ENCODE measurements at regions not wholly inside any gene's neighbourhood (a gene's known extent, or its start where the extent isn't known, plus 50 kb on each side); places are given as distances from the start of the nearest gene placed in this dataset.

GRCh38 chr6:51387907-51388306 lies 569.2 kb downstream of the TFAP2B start:
- no peaks in the 10 kb centered on the region for H3K36me3 ChIP-seq
- H3K27ac ChIP-seq, result no peak overlapping the region
- no peak for DNase-seq (ENCODE audit: low read depth in 1 of 2, low spot score in 2 of 2)
- H3K27me3 ChIP-seq (replicated peaks), result no peaks in the 10 kb centered on the region
- no peaks in the 10 kb centered on the region for H3K4me1 ChIP-seq (replicated peaks)
- no peak overlapping the region for H3K4me3 ChIP-seq
- H3K9me3 ChIP-seq (replicated peaks), result no peaks in the 10 kb centered on the region

- Histone ChIP-seq H3K4me3 (no peak overlapping the region), H3K9me3 (replicated peaks) (no peaks in the 10 kb centered on the region), H3K36me3 (no peaks in the 10 kb centered on the region), H3K4me1 (replicated peaks) (no peaks in the 10 kb centered on the region; the same call in 1 of the 2 replicates), H3K27me3 (replicated peaks) (no peaks in the 10 kb centered on the region), H3K27ac (no peak overlapping the region)
- no peak for DNase-seq (ENCODE audit: low read depth in 1 of 2, low spot score in 2 of 2)
Observed at GRCh38 chr6:51394061-51394460, 575.4 kb downstream of the TFAP2B start.

- Histone ChIP-seq H3K27ac (no peak overlapping the region), H3K9me3 (replicated peaks) (no peaks in the 10 kb centered on the region), H3K27me3 (replicated peaks) (no peaks in the 10 kb centered on the region), H3K36me3 (no peaks in the 10 kb centered on the region), H3K4me3 (no peak overlapping the region), H3K4me1 (replicated peaks) (no peaks in the 10 kb centered on the region; the same call in 1 of the 2 replicates)
- DNase-seq (ENCODE audit: low read depth in 1 of 2, low spot score in 2 of 2), result no peak
Observed at GRCh38 chr6:51396583-51396982, 577.9 kb downstream of the TFAP2B start.

- no peaks in the 10 kb centered on the region for H3K27me3 ChIP-seq (replicated peaks)
- H3K36me3 ChIP-seq, result no peaks in the 10 kb centered on the region
- H3K9me3 ChIP-seq (replicated peaks), result no peaks in the 10 kb centered on the region
- H3K4me3 ChIP-seq, result no peak overlapping the region
- H3K4me1 ChIP-seq (replicated peaks), result no peaks in the 10 kb centered on the region; the same call in 1 of the 2 replicates
- H3K27ac ChIP-seq, result no peak overlapping the region
- DNase-seq (ENCODE audit: low read depth in 1 of 2, low spot score in 2 of 2), result peak in 1 of 2 experiments; percentile 18
Observed at GRCh38 chr6:51398064-51398705, 579.5 kb downstream of the TFAP2B start.

GRCh38 chr6:51398793-51399192 lies 580.1 kb downstream of the TFAP2B start:
- Histone ChIP-seq H3K4me1 (replicated peaks) (no peaks in the 10 kb centered on the region; the same call in 1 of the 2 replicates), H3K9me3 (replicated peaks) (no peaks in the 10 kb centered on the region), H3K4me3 (no peak overlapping the region), H3K27ac (no peak overlapping the region), H3K27me3 (replicated peaks) (no peaks in the 10 kb centered on the region), H3K36me3 (no peaks in the 10 kb centered on the region)
- no peak for DNase-seq (ENCODE audit: low read depth in 1 of 2, low spot score in 2 of 2)

- Histone ChIP-seq H3K9me3 (replicated peaks) (no peaks in the 10 kb centered on the region), H3K27ac (no peak overlapping the region), H3K4me3 (no peak overlapping the region), H3K27me3 (replicated peaks) (no peaks in the 10 kb centered on the region), H3K36me3 (no peaks in the 10 kb centered on the region), H3K4me1 (replicated peaks) (no peaks in the 10 kb centered on the region)
- DNase-seq (ENCODE audit: low read depth in 1 of 2, low spot score in 2 of 2), result no peak
Observed at GRCh38 chr6:51410453-51410852, 591.8 kb downstream of the TFAP2B start.

- Histone ChIP-seq H3K4me1 (replicated peaks) (no peaks in the 10 kb centered on the region), H3K4me3 (no peak overlapping the region), H3K9me3 (replicated peaks) (no peaks in the 10 kb centered on the region), H3K36me3 (no peaks in the 10 kb centered on the region), H3K27me3 (replicated peaks) (no peaks in the 10 kb centered on the region), H3K27ac (no peak overlapping the region)
- DNase-seq (ENCODE audit: low read depth in 1 of 2, low spot score in 2 of 2), result no peak
Observed at GRCh38 chr6:51411496-51412125, 592.9 kb downstream of the TFAP2B start.

- no peak overlapping the region for H3K27ac ChIP-seq
- no peaks in the 10 kb centered on the region for H3K4me1 ChIP-seq (replicated peaks)
- H3K27me3 ChIP-seq (replicated peaks), result no peaks in the 10 kb centered on the region
- H3K4me3 ChIP-seq, result no peak overlapping the region
- DNase-seq (ENCODE audit: low read depth in 1 of 2, low spot score in 2 of 2), result no peak
- H3K36me3 ChIP-seq, result no peaks in the 10 kb centered on the region
- H3K9me3 ChIP-seq (replicated peaks), result no peaks in the 10 kb centered on the region
Observed at GRCh38 chr6:51414361-51414760, 595.7 kb downstream of the TFAP2B start.

- Histone ChIP-seq H3K4me3 (no peak overlapping the region), H3K4me1 (replicated peaks) (no peaks in the 10 kb centered on the region), H3K27me3 (replicated peaks) (no peaks in the 10 kb centered on the region), H3K9me3 (replicated peaks) (no peaks in the 10 kb centered on the region), H3K27ac (no peak overlapping the region), H3K36me3 (no peaks in the 10 kb centered on the region)
- no peak for DNase-seq (ENCODE audit: low read depth in 1 of 2, low spot score in 2 of 2)
Observed at GRCh38 chr6:51415501-51415900, 596.8 kb downstream of the TFAP2B start.

GRCh38 chr6:51429017-51429712 lies 610.5 kb downstream of the TFAP2B start:
- Histone ChIP-seq H3K4me1 (replicated peaks) (no peaks in the 10 kb centered on the region), H3K9me3 (replicated peaks) (no peaks in the 10 kb centered on the region), H3K4me3 (no peak overlapping the region), H3K27ac (no peak overlapping the region), H3K36me3 (no peaks in the 10 kb centered on the region), H3K27me3 (replicated peaks) (no peaks in the 10 kb centered on the region)
- DNase-seq (ENCODE audit: low read depth in 1 of 2, low spot score in 2 of 2), result no peak

- no peaks in the 10 kb centered on the region for H3K9me3 ChIP-seq (replicated peaks)
- H3K4me3 ChIP-seq, result no peak overlapping the region
- DNase-seq (ENCODE audit: low read depth in 1 of 2, low spot score in 2 of 2), result no peak
- no peaks in the 10 kb centered on the region for H3K27me3 ChIP-seq (replicated peaks)
- H3K27ac ChIP-seq, result no peak overlapping the region
- H3K4me1 ChIP-seq (replicated peaks), result no peaks in the 10 kb centered on the region
- H3K36me3 ChIP-seq, result no peaks in the 10 kb centered on the region
Observed at GRCh38 chr6:51430589-51430988, 611.9 kb downstream of the TFAP2B start.

GRCh38 chr6:51432481-51432880 lies 613.8 kb downstream of the TFAP2B start:
- DNase-seq (ENCODE audit: low read depth in 1 of 2, low spot score in 2 of 2), result no peak
- H3K9me3 ChIP-seq (replicated peaks), result no peaks in the 10 kb centered on the region

GRCh38 chr6:51450248-51450957 lies 631.7 kb downstream of the TFAP2B start:
- H3K27ac ChIP-seq, result no peak overlapping the region
- no peaks in the 10 kb centered on the region for H3K4me1 ChIP-seq (replicated peaks)
- no peak for DNase-seq (ENCODE audit: low read depth in 1 of 2, low spot score in 2 of 2)
- no peaks in the 10 kb centered on the region for H3K9me3 ChIP-seq (replicated peaks)
- H3K27me3 ChIP-seq (replicated peaks), result no peaks in the 10 kb centered on the region
- H3K4me3 ChIP-seq, result no peak overlapping the region
- H3K36me3 ChIP-seq, result no peaks in the 10 kb centered on the region

More at GRCh38 chr6:51432481-51432880, 613.8 kb downstream of the TFAP2B start:
- no peaks in the 10 kb centered on the region for H3K27me3 ChIP-seq (replicated peaks)
- H3K36me3 ChIP-seq, result no peaks in the 10 kb centered on the region
- H3K4me1 ChIP-seq (replicated peaks), result no peaks in the 10 kb centered on the region
- no peak overlapping the region for H3K27ac ChIP-seq
- no peak overlapping the region for H3K4me3 ChIP-seq

GRCh38 chr6:51450958-51451357 lies 632.3 kb downstream of the TFAP2B start:
- no peaks in the 10 kb centered on the region for H3K36me3 ChIP-seq
- no peaks in the 10 kb centered on the region for H3K4me1 ChIP-seq (replicated peaks)
- DNase-seq (ENCODE audit: low read depth in 1 of 2, low spot score in 2 of 2), result no peak
- no peak overlapping the region for H3K4me3 ChIP-seq
- H3K27me3 ChIP-seq (replicated peaks), result no peaks in the 10 kb centered on the region
- H3K27ac ChIP-seq, result no peak overlapping the region
- no peaks in the 10 kb centered on the region for H3K9me3 ChIP-seq (replicated peaks)

All from SJSA1 (cell line).